ENCODE measurements at regions not wholly inside any gene's neighbourhood (a gene's known extent, or its start where the extent isn't known, plus 50 kb on each side); places are given as distances from the start of the nearest gene placed in this dataset.

GRCh38 chr12:127542391-127542790 lies 724.6 kb upstream of the TMEM132C start:
- Histone ChIP-seq H3K79me2 (ENCODE audit: insufficient read depth, low read depth, low read length) (no peaks in the 10 kb centered on the region), H3K4me3 (ENCODE audit: low read depth, low read length, poor library complexity, severe bottlenecking) (no peak overlapping the region), H3K9me2 (ENCODE audit: insufficient read depth, low read length) (no peaks in the 10 kb centered on the region), H4K20me1 (ENCODE audit: insufficient read depth, low read length) (no peaks in the 10 kb centered on the region), H3K4me2 (ENCODE audit: low read length) (no peak overlapping the region), H3K36me3 (ENCODE audit: insufficient read depth, low read length) (no peaks in the 10 kb centered on the region), H3K4me1 (ENCODE audit: insufficient read depth, low read length, poor library complexity, severe bottlenecking) (no peaks in the 10 kb centered on the region), H3K9me3 (ENCODE audit: low read length) (no peaks in the 10 kb centered on the region), H3K27ac (ENCODE audit: low read depth, low read length, poor library complexity, severe bottlenecking) (no peak overlapping the region), H2AFZ (ENCODE audit: low read length) (no peak overlapping the region)
- CTCF ChIA-PET (ENCODE audit: unreplicated experiment): no interaction called here
- intact Hi-C loops (cut with micrococcal nuclease; ENCODE audit: unreplicated experiment): no loop called here
- BruUV-seq (replicated peaks): no TSS peak
- POLR2A ChIA-PET: no interaction called here
- DNase-seq (ENCODE audit: low spot score): no peak
- no peak for TF ChIP-seq EZH2phosphoT487 (IDR thresholded peaks at IDR 0.05; ENCODE audit: borderline replicate concordance, low read depth, low read length)
- TF ChIP-seq, protein P1, sequence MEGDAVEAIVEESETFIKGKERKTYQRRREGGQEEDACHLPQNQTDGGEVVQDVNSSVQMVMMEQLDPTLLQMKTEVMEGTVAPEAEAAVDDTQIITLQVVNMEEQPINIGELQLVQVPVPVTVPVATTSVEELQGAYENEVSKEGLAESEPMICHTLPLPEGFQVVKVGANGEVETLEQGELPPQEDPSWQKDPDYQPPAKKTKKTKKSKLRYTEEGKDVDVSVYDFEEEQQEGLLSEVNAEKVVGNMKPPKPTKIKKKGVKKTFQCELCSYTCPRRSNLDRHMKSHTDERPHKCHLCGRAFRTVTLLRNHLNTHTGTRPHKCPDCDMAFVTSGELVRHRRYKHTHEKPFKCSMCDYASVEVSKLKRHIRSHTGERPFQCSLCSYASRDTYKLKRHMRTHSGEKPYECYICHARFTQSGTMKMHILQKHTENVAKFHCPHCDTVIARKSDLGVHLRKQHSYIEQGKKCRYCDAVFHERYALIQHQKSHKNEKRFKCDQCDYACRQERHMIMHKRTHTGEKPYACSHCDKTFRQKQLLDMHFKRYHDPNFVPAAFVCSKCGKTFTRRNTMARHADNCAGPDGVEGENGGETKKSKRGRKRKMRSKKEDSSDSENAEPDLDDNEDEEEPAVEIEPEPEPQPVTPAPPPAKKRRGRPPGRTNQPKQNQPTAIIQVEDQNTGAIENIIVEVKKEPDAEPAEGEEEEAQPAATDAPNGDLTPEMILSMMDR (conservative IDR thresholded peaks at IDR 0.05; ENCODE audit: low read length): no peak

GRCh38 chr12:127542931-127543330 lies 724.0 kb upstream of the TMEM132C start:
- Histone ChIP-seq H3K9me3 (ENCODE audit: low read length) (no peaks in the 10 kb centered on the region), H4K20me1 (ENCODE audit: insufficient read depth, low read length) (no peaks in the 10 kb centered on the region), H3K4me2 (ENCODE audit: low read length) (no peak overlapping the region), H3K9me2 (ENCODE audit: insufficient read depth, low read length) (no peaks in the 10 kb centered on the region), H3K27ac (ENCODE audit: low read depth, low read length, poor library complexity, severe bottlenecking) (no peak overlapping the region), H3K36me3 (ENCODE audit: insufficient read depth, low read length) (no peaks in the 10 kb centered on the region), H2AFZ (ENCODE audit: low read length) (no peak overlapping the region), H3K79me2 (ENCODE audit: insufficient read depth, low read depth, low read length) (no peaks in the 10 kb centered on the region), H3K4me3 (ENCODE audit: low read depth, low read length, poor library complexity, severe bottlenecking) (no peak overlapping the region), H3K4me1 (ENCODE audit: insufficient read depth, low read length, poor library complexity, severe bottlenecking) (no peaks in the 10 kb centered on the region)
- DNase-seq (ENCODE audit: low spot score): no peak
- ChIA-PET POLR2A (no interaction called here), CTCF (ENCODE audit: unreplicated experiment) (no interaction called here)
- intact Hi-C loops (cut with micrococcal nuclease; ENCODE audit: unreplicated experiment): no loop called here
- no peak for TF ChIP-seq EZH2phosphoT487 (IDR thresholded peaks at IDR 0.05; ENCODE audit: borderline replicate concordance, low read depth, low read length)
- TF ChIP-seq, protein P1 (conservative IDR thresholded peaks at IDR 0.05; ENCODE audit: low read length): no peak
- no TSS peak for BruUV-seq (replicated peaks)

DNA sequence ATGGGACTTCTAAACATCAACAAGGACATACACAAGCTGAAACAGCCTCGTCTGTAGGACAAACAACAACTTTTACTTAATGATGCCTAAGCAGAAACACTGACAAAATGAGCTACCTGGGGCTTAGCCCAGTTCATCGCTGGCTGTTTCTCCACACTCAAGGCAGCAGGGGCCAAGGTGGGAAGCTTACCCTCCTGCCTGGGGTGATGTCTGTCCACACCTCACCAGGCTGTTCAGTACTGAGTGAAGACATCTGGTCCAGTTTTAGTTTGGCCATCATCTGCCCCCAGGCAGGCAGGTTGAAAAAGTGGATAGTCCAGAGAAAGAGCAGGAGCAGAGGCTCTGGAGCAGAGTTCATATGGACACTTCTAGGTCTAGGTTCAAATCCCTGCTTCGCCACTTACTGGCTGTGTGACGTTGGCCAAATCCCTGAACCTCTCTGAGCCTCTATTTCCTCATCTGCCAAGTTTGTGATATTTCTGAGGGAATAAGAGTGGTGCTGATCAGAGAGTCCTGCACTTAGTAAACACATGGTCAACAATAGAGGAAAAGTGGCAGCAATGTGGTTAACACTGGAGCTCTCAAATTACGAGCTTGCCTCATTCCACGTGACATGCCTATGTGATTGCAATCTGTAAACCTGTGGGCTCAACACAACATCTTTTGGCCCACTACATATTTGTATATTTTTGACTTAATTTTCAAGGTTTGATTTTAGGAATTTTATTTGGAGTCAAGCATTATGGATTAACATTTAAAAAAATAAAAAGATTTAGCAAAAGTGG lies 720.1 kb upstream of the TMEM132C start:
- H3K4me3 ChIP-seq (ENCODE audit: low read depth, low read length, poor library complexity, severe bottlenecking): no peak overlapping the region
- no peak overlapping the region for H3K4me2 ChIP-seq (ENCODE audit: low read length)
- H3K4me1 ChIP-seq (ENCODE audit: insufficient read depth, low read length, poor library complexity, severe bottlenecking): no peaks in the 10 kb centered on the region
- CTCF ChIA-PET (ENCODE audit: unreplicated experiment): no interaction called here
- no peaks in the 10 kb centered on the region for H4K20me1 ChIP-seq (ENCODE audit: insufficient read depth, low read length)
- TF ChIP-seq, protein P1 (conservative IDR thresholded peaks at IDR 0.05; ENCODE audit: low read length): no peak
- TF ChIP-seq EZH2phosphoT487 (IDR thresholded peaks at IDR 0.05; ENCODE audit: borderline replicate concordance, low read depth, low read length): no peak
- no peak overlapping the region for H2AFZ ChIP-seq (ENCODE audit: low read length)
- no peaks in the 10 kb centered on the region for H3K9me3 ChIP-seq (ENCODE audit: low read length)
- no peak for DNase-seq (ENCODE audit: low spot score)
- H3K27ac ChIP-seq (ENCODE audit: low read depth, low read length, poor library complexity, severe bottlenecking): no peak overlapping the region
- intact Hi-C loops (cut with micrococcal nuclease; ENCODE audit: unreplicated experiment): no loop called here
- H3K79me2 ChIP-seq (ENCODE audit: insufficient read depth, low read depth, low read length): no peaks in the 10 kb centered on the region
- H3K36me3 ChIP-seq (ENCODE audit: insufficient read depth, low read length): no peaks in the 10 kb centered on the region
- POLR2A ChIA-PET: no interaction called here
- BruUV-seq (replicated peaks): no TSS peak
- H3K9me2 ChIP-seq (ENCODE audit: insufficient read depth, low read length): no peaks in the 10 kb centered on the region
